ENCODE measurements at regions not wholly inside any gene's neighbourhood (a gene's known extent, or its start where the extent isn't known, plus 50 kb on each side); places are given as distances from the start of the nearest gene placed in this dataset.
"Not testable (repeated sequence)": the region's sequence is repeated elsewhere in the genome, so short reads cannot be mapped to it uniquely, and the experiment has no call there.

DNA sequence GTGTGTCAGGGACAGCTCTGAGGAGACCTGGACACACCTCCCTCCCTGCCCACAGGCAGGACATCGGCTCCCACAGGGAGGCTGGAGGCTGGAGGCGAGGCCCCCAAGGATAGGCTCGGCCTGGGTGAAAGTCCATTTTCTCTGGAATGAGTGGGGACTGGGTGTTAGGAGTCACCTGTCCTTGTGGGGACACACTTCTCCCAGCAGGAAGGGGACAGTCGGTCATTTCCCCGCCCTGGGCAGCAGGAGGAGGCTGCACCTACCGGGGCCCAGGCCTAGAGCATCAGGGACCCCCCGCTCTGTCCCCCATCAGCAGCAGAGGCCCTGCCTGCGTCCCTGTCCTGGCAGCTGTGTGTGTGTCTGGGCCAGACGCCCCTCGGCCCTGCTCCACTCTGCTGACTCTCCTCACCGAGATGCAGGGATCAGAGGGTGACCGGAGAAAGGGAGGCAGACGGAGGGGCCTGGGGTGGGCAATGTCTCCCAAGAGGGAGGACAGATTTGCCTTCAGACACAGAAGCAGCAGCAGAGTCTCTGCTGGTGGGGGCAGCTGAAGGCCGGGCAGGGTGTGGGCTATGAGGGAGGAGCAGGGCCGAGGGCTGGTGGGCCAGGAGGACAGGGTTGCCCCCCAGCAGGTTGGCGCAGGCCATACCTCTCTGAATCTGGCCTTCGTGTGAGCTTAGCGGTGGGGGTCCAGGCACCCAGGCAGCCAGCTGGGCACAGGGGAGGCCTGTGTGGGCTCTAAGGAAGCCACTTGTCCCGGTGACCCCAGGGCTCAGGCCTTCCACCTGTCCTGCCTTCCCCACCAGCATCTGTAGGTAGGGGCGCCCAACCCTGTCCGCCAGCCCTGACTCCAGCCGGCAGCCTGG is 125.7 kb upstream of the NKX1-1 start:
- DNase-seq (ENCODE audit: low read depth): no peak

DNA sequence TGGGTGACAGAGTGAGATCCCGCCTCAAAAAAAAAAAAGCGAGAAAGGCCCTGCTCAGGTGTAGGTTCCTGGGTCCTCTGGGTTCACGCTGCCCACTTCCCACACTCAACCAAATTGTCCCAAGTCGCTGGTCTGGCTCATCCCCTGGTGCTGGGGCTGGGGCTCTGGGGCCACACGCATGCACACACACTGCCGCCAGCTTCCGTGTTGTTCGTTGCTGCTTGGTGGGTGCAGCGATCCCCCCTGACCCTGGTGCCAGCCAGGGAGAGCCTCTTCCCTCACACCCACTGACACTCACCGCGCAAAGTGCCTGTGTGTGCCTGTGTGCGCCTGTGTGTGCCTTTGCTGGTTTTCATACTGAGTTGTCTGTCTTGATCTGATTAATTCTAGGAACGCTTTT is 124.1 kb upstream of the NKX1-1 start:
- no peak for DNase-seq (ENCODE audit: low read depth)

DNA sequence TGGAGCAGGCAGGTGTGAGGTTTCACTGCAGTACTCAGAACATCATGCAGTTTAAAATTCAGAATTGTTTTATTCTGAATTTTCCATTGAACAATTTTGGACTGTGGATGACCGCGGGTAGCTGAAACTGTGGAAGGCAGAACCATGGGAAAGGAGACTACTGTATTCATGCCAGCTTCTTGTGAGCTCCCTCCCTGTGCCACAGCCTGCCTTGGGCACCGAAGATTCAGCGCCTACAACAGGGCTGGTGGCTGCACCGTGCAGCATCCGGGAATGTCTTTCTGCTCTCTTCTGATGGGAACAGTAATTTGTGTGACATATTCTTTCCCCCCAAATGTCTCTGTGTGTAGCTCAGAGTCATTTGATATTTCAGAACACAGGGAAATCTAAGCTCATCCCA is 118.5 kb upstream of the NKX1-1 start:
- no peak for DNase-seq (ENCODE audit: low read depth)

DNA sequence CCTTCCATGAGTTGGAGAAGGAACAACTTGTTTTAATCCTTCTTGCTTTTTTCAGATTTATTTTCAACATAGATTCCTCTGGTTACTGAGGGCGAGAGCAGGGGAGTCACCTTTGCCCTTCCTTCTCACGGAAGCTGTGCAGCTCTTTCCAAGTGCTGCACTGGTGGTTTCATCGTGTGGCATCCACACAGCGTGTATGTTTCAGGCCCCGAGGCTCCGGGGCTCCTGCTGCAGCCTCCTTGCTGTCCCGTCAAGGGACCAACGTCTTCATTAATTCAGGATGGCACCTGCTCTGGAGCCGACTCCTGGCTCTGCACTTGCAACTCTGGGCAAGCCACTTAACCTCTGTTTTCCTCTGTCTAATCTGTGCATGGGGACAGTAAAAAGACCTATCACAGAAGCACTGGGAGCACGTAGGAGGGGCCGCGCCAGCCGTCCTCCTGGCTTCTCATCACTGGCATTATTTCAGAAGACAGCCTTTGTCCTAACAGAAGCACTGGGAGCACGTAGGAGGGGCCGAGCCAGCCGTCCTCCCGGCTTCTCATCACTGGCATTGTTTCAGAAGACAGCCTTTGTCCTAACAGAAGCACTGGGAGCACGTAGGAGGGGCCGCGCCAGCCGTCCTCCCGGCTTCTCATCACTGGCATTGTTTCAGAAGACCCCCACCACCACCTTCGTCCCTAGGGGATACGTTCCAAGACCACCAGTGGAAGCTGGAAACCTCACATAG is 117.8 kb upstream of the NKX1-1 start:
- DNase-seq (ENCODE audit: low read depth): no peak

DNA sequence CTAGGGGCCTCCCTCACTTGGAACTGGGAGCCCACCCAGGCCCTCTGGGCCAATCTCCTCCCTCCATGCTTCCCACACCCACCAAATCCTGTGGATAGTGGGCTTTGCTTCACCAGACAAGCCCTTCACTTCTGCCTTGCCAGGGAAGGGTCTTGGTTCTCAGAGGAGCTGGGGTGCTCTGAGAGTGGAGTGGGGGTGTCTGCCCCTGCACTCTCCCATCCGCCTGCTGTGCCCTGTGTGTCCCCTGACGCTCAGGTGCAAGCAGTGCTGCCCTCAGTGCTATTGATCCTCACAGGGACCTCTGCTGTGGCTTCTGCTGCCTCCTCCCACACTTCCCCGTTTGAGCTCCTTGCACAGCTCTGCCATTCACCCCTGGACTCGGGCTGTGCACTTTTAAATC is 117.3 kb upstream of the NKX1-1 start:
- no peak for DNase-seq (ENCODE audit: low read depth)

DNA sequence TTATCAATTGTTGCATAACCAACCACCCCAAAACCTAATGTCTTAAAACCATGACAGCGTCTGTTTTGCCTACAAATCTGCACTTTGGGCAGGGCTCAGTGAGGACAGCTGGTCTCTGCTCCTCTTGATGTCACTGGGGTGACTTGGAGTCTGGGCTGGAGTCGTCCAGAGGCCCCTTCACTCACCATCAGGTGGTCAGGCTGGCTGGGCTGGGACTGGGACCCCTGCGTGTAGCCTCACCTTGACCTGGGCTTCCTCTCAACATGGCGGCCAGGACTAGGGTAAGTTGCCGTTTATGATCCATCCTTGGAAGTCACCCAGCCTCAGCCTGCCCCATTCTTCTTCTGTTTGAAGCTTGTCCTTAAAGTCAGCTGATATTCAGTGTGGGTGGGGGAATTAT is 116.8 kb upstream of the NKX1-1 start:
- DNase-seq (ENCODE audit: low read depth): no peak

DNA sequence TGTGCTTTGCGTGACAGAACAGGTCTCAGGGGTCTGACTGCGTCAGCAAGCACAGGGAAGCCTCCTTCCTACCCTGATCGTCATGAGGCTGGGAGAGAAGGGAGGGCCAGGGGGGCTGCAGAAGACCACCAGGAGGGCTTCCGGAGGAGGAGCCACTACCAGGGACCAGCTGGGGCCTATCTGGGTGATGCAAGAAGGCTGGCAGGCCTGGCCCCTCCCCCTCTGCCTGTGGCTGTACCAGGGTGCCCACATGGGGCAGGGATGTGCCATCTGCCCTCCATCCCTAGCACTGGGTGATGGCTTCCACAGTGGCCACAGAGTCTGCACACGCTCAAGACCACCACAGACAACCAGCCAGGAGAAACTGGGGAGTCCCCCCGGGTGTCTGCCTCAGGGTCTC is 116.4 kb upstream of the NKX1-1 start:
- DNase-seq (ENCODE audit: low read depth): no peak

DNA sequence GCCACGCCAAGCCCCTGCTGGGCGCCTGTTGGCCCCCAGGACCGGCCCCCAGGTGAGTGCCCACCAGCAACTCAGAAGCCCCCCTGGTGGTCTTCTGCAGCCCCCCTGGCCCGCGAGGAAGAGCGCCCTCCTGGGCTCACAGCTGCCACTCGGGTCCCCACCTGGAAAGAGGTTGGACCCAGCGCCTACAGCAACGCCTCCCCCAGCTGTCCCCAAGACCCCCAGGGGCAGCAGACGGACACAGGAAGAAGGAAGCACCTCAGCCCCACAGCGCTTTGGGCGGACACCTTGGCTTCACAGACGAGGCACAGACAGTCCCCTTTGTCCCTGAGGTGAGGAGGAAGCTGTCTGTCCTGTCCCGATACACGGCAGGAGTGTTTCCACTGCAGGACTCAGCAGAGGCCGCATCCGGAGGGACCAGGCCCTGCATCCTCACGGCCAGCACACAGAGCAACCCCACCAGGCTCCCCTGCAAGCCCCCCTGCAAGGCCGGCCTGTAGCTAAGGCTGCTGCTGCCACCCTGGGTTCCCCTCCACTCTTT is 115.6 kb upstream of the NKX1-1 start:
- DNase-seq (ENCODE audit: low read depth): no peak

DNA sequence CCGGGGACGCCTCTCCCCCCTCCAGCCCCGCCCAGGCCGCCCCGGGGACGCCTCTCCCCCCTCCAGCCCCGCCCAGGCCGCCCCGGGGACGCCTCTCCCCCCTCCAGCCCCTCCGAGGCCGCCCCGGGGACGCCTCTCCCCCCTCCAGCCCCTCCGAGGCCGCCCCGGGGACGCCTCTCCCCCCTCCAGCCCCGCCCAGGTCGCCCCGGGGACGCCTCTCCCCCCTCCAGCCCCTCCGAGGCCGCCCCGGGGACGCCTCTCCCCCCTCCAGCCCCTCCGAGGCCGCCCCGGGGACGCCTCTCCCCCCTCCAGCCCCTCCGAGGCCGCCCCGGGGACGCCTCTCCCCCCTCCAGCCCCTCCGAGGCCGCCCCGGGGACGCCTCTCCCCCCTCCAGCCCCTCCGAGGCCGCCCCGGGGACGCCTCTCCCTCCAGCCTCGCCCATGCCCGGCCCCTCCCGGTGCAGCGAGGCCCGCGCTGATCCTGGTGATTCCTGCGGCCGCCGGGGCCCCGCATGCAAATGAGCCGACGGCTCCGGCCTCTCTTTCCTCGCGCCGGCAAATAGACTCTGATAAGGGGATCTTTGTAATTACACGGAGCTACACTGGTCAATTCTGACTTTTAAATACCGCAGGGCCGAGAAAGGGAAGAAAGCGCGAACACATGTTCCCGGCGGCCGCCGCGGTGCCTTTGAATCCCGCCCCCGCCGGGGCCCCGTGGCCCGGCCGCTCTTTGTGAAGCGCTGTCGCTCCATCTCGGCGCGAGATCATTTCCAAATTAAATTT is 114.7 kb upstream of the NKX1-1 start:
- not testable (repeated sequence) for DNase-seq (ENCODE audit: low read depth)

DNA sequence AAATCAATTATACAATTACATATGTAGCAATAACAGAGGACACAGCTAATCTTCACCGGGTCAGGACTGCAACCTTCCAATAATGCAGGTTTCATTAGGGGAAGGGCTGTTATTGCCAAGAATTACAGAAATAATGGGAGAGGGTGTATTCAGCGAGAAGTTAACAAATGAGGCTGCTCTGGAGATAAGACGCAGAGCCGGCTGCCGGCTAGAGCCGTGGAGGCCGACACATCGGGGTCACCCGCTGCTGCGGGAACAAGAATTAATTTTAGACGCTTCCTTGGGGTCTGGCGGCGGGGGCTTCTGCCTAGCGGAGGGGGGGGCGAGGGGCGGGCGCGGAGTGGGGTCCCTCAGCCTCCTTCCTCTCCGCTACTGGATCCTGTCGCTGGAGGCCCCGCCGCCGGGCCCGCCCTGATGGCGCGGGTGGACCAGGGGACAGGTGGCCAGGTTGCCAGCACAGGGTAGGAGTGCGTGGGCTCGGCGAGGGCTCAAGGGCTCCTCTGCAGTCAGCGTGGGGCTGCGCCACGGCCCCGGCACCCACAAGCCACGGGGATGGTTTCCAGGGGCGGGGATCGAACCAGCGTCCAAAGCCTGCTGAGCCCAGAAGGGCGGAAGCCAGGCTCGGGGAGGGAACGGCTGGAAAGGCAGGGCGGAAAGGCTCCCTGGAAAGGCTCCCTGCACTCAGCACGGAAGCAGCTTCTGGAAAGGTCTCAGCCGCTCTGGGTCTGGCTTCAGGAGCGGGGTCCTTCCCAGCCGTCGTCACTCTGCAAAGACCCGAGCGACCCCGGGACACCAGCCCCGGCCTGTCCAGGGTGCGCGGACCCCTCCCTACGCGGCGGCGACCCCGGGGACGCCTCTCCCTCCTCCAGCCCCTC is 113.8 kb upstream of the NKX1-1 start:
- no peak for DNase-seq (ENCODE audit: low read depth)

DNA sequence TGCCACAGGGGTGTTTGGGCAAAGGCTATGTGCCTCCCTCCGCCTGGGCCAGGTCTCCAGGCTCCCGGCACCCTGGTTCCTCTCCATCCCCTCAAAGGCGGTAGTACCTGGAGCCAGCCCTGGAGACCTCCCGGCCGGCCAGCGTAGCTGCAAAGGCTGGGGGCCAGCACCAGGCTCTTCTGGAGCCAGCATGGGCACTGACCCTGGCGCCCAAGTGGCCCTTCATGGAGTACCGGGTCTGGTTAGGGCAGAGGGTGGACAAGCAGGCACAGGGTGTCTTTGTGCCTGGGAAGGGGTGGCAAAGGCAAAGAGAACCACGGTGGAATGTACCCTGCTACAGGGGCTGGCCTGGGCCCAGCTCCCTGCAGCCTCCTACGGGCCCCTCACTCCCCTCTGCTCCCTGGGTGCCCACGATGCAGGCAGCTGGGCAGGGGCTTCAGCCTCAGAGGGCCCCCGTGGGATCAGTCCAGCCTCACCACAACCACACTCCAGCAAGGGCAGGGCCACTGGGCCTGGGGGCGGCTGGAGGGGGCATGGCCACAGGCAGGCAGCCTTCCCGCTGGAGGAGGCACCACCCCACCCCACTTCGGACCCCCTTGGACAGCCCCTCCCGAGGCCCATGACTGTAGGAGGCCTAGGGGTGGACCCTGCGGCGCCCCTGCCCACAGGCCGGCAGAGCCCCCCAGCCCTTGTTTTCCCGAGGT is 112.9 kb upstream of the NKX1-1 start:
- DNase-seq (ENCODE audit: low read depth): no peak

DNA sequence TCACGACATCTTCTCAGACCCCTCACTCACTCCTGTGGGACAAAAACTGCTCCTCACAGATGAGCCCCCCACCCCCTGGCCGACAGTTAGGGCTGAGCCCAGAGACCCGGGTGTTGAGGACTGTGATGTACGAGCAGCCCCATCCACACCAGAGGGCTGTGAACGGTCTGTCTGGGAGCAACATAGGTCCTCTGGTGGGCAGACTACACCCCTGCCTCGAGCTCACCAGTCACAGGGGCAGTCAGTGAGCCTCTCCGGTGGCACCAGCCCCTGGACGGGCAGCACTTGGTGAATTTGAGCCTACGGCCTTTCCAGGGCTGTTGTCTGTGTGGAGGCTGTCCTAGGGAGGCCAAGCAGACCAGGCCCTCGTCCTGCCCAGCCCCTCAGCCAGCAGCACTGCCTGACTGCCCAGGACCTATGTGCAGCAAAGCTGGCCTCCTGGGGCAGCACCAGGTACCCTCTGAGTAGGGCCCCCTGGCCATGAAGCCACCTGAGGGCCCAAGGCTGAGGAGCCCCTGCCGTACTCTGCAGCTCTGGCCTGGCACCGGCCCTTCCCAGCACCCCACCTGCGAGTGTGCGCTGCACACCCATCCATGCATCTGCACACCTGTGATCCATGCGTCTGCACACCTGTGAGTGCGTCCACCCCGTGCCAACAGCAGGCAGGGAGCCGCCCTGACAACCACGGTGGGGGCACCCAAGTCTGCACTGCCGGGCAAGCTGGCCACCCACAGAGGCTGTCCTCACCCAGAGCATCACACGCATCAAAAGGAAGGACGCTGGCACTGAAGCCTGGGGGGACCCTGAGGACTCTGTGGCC is 111.6 kb upstream of the NKX1-1 start:
- no peak for DNase-seq (ENCODE audit: low read depth)

DNA sequence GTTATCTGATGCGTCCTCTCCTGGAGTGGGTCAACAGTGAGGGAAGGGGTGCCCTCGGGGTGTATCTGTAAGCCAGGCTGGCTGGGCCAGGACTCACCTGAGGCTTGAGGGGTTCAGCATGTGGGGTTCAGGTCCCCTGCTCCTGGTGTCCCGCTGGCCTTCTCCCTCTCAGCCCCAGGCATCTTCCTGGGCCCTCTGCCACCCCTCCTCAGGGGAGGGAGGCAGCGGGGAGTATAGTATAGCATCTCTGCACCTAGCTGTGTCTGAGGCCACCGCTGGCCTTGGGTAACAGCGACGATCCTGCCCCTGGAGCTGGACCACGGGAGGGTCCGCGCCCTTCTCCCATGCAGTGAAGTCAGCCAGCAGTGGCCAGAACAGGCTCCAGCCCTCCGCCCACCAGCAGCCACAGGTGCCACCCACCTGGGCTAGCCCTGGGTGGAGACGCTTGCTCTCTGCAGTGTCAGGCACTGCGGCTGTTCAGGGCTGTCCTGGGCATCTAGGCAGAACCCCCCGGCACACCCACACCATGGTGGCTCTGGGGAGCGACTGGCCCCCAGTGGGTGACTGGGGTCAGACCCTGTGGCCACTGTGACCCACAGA is 110.7 kb upstream of the NKX1-1 start:
- DNase-seq (ENCODE audit: low read depth): no peak

DNA sequence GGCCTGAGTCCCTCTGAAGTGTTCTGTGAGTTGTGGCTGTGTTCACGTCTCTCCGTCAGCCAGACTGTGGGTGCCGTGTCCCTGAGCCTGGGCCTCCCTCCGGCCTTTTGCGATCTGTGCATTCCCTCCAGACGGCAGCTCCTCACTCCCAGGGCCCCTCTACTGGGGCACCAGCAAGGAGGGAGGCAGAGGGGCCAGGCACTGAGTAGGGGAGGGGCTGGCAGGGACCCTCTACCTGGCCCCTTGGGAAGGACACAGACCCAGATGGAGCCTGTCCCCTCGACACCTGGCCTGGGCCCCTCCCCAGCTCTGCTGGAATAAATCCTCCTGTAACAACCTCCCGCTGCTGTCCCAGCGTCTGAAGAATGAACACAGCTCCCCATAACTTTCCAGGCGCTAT is 110.0 kb upstream of the NKX1-1 start:
- no peak for DNase-seq (ENCODE audit: low read depth)

DNA sequence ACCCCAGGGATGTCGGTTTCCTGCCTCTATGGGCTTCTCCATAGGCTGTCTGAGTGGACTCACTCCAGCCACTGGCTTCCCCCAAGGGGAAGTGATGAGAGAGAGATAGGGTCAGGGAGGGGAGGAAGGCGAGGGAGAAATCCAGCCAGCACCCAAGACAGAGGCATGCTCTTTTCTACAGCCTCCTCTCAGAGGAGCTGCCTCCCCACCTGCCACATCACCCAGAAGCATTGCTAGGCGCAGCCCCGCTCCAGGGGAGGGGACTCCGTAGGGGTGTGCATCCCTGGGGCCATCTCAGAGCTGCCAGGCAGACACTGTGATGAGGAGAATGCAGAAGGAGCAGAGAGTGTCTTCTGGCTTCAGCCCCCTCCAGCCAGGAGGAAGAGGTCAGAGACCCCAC is 109.5 kb upstream of the NKX1-1 start:
- DNase-seq (ENCODE audit: low read depth): no peak

DNA sequence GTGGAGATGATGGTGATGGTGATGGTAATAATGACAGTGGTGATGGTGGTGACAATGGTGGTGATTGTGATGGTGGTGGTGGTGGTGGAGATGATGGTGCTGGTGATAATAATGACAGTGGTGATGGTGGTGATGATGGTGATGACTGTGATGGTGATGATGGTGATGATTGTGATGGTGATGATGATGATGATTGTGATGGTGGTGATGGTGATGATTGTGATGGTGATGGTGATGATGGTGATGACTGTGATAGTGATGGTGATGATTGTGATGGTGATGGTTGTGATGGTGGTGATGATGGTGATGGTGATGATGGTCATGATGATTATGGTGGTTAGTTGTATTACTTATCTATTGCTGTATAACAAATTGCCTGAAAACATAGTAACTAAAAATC is 108.9 kb upstream of the NKX1-1 start:
- no peak for DNase-seq (ENCODE audit: low read depth)

DNA sequence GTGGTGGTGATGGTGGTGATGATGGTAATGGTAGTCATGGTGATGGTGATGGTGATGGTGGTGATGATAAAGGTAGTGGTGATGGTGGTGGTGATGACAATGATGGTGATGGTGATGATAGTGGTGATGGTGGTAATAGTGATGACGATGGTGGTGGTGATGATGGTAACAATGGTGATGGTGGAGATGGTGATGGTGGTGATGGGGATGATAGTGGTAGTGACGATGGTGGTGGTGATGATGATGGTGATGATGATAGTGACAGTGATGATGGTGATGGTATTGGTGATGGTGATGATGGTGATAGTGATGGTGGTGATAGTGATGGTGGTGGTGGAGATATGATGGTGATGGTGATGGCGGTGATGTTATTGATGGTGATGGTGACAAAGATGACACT is 108.4 kb upstream of the NKX1-1 start:
- DNase-seq (ENCODE audit: low read depth): no peak

DNA sequence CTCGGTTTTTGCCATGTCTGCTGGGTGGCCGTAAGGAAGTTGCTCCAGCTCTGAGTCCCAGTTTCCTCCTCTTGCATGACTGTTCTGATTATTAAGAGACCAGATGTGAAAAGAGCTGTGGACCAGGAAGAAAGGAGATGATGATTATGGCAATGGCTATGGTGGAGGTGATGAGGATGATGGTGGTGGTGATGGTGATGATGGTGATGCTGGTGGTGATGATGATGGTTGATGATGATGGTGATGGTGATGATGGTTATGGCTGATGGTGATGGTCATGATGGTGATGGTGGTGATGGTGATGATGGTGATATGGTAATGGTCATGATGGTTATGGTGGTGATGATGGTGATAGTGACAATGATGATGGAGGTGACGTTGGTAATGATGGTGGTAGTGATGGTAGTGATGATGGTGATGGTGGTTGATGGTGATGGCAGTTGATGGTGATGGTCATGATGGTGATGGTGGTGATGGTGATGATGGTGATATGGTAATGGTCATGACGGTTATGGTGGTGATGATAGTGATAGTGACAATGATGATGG is 107.8 kb upstream of the NKX1-1 start:
- no peak for DNase-seq (ENCODE audit: low read depth)
